IPS-18c (cell line): ENCODE measurements at regions not wholly inside any gene's neighbourhood (a gene's known extent, or its start where the extent isn't known, plus 50 kb on each side); places are given as distances from the start of the nearest gene placed in this dataset.

Experiments used
- H3K4me3 ChIP-seq: 2 replicates; pipeline ENCODE4 v1.7.0; 2013; ENCODE audit warnings: low read depth, mild to moderate bottlenecking, low read length, moderate library complexity; ENCODE audit not compliant: insufficient read depth
- H3K9me3 ChIP-seq: one replicate; pipeline ENCODE4 v1.6.1; 2013; ENCODE audit warnings: mild to moderate bottlenecking, low read length, moderate library complexity; ENCODE audit not compliant: control insufficient read depth, insufficient read depth

DNA sequence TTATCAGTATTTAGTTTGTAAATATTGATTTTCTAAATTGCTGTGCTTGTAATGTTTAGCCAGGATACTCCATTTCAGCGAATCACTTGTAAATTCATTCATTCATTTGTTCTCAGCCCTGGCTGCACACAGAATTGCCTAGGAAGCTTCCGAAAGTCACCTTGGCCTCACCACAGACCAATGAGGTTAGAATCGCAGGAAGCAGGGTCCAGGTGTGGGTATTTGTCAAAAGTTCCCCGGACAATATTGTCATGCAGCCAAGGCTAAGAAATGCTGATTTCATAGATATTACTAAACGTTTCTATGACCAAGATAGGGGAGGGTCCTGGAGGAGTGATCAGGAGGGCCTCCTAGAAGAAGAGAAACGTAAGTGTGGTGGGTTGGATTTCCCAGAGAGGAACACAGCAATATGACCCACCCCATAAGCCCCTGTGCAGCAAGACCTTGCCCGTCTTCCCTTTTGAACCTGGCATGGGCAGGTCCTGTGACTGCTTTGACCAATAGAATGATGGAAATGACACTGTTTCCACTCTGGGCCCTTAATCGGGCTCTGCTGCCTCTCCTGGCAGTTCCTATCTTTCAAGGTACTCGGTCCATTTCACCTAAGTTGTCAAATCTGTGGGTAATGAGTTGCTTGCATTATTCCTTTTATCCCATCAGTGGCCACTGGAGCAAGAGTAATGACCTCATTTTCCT, 238.7 kb downstream of the FOXL1 start:
- H3K4me3 ChIP-seq, result no peak overlapping the region
- H3K9me3 ChIP-seq, result no peaks in the 10 kb centered on the region

DNA sequence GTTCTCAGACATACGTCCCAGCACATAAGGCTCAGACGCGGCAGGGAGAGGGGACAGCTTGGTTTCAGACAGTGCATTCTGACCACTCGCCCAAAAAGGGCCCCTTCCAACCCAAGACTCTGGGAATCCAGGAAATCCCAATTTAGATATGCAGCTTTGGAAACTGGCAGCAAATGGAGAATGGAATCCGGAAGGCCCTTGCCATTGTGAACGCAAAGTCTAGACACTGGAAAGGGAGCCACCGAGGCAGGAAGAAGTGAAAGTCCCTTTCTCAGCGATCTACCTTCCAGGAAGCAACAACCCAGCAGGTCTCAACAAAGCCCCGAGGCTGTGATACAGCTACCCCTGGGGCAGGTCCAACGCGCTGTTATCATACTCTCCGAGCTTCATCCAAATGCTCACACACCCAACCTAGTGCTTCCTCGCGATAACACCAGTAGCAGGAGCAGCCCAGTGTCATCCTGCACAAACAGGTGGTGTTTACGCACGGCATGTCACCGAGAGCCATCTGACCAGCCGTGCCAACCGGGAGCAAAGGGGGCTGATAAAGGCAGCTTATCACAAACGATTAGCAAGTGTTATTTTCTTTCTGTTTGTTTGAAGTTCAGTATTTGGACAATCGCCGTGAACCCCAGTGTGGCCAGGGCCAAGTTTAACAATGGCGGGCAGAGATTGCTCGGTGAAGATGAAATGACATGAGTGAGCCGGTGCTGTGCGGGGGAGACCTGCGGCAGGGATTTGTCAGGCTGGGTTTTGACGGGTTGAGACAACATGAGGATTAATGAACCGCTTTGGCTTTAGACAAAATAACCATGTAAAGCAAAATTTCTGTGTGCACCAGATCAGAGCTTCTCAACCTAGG, 240.6 kb downstream of the FOXL1 start:
- no peaks in the 10 kb centered on the region for H3K9me3 ChIP-seq
- no peak overlapping the region for H3K4me3 ChIP-seq

GRCh38 chr16:86819533-86819892, 241.2 kb downstream of the FOXL1 start:
- Histone ChIP-seq H3K4me3 (no peak overlapping the region), H3K9me3 (no peaks in the 10 kb centered on the region)

DNA sequence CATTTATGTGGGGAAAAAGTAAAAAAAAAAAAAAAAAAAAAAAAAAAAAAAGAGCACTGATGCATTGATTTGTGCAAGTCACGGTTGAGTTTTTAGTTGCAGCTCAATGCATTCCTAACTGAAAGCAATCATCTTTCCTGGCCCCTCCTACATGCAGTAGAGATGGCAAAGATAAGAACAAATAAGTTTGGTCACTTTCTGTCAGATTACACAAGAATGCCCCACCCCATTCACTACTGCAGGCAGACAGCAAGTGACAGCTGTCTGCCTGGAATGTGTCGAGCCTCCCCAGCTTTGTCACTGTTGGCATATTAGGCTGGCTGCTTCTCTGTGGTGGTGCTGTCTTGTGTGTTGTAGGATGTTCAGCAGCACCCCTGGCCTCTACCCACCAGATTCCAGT, 243.5 kb downstream of the FOXL1 start:
- no peaks in the 10 kb centered on the region for H3K9me3 ChIP-seq
- no peak overlapping the region for H3K4me3 ChIP-seq

DNA sequence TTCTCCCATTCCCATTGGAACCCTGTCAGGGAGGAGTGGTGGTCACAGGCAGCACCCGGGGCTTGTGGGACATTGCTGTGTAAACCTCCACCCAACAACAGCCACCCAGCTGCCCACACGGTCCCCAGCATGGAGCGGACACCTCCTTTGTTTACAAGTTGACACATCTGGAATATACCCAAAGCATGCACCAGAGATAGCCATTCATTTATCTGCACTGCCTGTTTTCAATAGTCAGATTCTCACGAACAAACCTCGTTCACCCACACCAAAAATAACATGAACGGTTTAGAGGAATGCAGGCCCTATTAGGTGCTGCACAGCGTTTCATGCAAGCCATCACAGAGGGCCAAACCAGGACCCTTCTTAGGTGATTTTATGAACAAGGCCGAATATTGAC, 244.8 kb downstream of the FOXL1 start:
- H3K9me3 ChIP-seq, result no peaks in the 10 kb centered on the region
- H3K4me3 ChIP-seq, result no peak overlapping the region

DNA sequence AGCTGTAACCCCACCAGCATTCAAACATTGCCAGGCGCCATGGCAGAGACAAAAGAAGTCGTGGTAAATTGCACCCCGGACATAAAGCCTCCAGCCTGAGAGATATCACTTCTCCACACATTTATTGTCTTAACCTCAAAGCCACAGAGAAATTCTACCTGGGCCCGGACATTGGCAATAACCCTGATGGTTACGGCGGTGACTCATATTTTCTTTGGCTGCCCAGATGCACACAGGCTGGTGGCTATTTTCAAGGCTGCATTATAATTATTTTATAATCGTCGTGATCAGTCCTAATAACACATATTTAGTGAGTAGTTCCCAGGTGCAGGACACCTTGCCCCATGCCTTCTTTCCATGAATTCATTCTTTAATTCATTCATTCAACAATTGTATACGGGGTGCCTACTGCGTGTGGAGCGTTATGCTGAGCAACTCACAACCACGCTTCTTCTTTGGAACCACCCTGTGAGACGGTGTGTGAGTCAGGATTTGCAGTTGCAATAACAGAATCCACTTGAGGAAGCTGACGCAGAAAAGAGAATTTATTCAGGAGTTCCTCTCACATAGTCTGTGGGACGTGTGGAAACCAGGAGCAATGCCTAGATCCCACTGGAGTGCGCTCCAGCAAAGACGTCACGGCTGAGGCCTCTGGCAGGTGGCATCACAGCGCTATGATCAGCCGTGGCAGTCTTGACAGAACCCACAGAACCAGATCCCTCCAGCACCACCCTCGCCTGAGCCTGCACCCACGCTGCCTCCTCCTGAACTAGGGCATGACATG, 245.7 kb downstream of the FOXL1 start:
- Histone ChIP-seq H3K4me3 (no peak overlapping the region), H3K9me3 (no peaks in the 10 kb centered on the region)

GRCh38 chr16:86824751-86825296, 246.5 kb downstream of the FOXL1 start:
- Histone ChIP-seq H3K9me3 (no peaks in the 10 kb centered on the region), H3K4me3 (no peak overlapping the region)

DNA sequence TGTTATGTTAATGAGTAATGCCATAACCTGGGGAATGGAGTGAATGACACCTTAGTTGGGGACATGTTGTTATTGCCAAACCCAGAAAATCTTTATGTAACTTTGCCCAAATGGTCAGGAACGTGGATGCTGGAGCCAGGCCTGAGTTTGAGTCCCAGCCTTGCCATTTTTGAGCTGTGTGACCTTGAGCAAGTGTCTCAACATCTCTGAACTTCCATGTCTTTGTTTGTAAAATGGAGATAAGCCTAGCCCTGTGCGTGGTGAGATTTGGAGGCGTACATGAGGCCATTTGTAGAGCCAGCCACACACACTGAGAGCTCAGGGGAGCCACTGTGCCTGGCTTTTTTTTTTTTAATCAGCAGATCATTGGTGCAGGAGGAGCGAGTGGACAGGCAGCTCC, 247.3 kb downstream of the FOXL1 start:
- Histone ChIP-seq H3K9me3 (no peaks in the 10 kb centered on the region), H3K4me3 (no peak overlapping the region)

DNA sequence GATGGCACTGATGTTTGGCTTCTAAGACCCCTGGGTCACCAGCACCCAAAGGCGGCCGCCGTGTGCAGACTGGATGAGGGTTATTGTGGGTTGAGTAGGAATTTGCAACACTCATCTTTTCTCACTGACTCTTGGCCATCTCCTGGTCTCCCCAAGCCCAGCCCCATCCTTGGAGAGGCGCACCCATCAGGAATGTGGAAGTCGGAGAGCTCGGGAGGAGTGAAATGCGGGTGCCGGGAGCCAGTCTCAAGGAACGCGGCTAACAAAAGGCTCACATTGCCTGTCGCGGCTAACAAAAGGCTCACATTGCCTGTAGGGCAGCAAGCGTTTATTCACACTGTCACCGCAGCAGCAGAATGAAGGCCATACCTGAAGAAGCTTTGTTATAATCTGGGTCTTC, 248.6 kb downstream of the FOXL1 start:
- no peaks in the 10 kb centered on the region for H3K9me3 ChIP-seq

DNA sequence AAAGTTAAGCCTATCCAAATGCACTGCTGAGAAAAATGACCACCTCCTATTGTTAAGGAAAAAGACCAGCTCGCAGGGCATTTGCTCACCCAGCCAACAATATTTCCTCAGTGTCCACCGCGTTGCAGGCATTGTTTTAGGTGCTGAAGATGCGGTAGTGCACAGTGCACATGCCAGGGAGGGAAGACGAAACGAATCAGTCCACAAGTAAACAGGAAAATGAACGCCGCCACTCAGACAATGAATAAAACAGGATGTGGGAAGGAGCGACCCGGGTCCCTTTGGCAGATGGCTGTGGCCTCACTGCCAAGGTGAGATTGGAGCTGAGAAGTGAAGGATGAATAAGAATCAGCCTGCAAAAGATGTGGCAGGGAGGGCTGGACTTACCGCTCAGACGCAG, 249.2 kb downstream of the FOXL1 start:
- Histone ChIP-seq H3K4me3 (no peak overlapping the region), H3K9me3 (no peaks in the 10 kb centered on the region)

More for the DNA sequence above, 248.6 kb downstream of the FOXL1 start:
- H3K4me3 ChIP-seq, result no peak overlapping the region

GRCh38 chr16:86828202-86828601, 249.9 kb downstream of the FOXL1 start:
- H3K9me3 ChIP-seq, result no peaks in the 10 kb centered on the region
- no peak overlapping the region for H3K4me3 ChIP-seq

DNA sequence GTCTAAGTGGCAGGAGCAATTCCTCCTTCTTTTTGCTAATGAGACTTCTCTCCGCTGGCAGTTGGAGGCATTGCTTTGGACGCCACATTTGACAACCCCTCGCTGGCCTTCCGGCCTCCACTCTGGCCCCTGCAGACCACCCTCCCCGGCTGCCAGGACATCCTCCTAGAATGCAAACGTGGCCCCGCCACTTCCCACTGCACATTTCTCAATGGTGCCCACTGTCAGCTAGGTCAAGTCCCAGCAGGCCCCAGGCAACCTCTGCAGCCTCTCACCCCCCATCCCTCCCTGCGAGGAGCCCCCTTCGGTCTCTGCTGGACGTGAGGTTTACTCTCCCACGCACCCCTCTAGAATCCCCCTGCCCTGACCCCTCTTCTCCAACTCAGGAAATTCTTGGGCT, 250.3 kb downstream of the FOXL1 start:
- no peaks in the 10 kb centered on the region for H3K9me3 ChIP-seq
- no peak overlapping the region for H3K4me3 ChIP-seq

DNA sequence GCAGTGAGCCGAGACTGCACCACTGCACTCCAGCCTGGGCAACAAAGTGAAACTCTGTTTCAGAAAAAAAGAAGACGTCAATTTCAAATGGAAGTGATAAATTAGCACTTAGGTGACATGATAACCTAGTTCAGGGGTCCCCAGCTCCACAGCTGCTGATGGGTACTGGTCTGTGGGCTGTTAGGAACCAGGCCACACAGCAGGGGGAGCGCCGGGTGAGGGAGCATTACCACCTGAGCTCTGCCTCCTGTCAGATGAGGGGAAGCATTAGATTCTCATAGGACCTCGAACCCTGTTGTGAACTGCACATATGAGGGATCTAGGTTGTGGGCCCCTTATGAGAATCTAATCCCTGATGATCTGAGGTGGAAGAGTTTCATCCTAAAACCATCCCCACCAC, 253.0 kb downstream of the FOXL1 start:
- Histone ChIP-seq H3K4me3 (no peak overlapping the region), H3K9me3 (no peaks in the 10 kb centered on the region)

DNA sequence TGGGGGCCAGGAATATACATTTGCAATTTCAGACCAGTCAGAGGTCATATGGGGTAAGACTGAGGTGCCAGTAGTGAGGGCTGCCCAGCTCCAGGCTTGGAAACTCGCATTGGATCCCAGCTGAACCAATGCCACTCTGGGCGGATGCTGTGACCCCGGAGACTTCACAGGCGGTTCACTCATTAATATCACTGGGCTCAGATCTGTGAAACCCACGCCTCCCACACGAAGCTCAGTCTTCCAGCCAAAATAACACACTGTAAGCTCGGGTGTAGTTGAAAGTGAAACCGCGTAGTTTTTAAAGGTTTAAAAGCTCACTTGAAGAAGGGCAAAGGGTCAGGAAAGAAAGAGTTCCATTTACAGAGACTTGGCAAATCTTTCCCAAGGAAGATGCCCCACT, 254.8 kb downstream of the FOXL1 start:
- no peak overlapping the region for H3K4me3 ChIP-seq
- H3K9me3 ChIP-seq, result no peaks in the 10 kb centered on the region

- H3K9me3 ChIP-seq, result no peaks in the 10 kb centered on the region
- H3K4me3 ChIP-seq, result no peak overlapping the region
Observed at GRCh38 chr16:86834451-86835035, 256.2 kb downstream of the FOXL1 start.

- no peaks in the 10 kb centered on the region for H3K9me3 ChIP-seq
- no peak overlapping the region for H3K4me3 ChIP-seq
Observed at GRCh38 chr16:86835982-86836381, 257.6 kb downstream of the FOXL1 start.

DNA sequence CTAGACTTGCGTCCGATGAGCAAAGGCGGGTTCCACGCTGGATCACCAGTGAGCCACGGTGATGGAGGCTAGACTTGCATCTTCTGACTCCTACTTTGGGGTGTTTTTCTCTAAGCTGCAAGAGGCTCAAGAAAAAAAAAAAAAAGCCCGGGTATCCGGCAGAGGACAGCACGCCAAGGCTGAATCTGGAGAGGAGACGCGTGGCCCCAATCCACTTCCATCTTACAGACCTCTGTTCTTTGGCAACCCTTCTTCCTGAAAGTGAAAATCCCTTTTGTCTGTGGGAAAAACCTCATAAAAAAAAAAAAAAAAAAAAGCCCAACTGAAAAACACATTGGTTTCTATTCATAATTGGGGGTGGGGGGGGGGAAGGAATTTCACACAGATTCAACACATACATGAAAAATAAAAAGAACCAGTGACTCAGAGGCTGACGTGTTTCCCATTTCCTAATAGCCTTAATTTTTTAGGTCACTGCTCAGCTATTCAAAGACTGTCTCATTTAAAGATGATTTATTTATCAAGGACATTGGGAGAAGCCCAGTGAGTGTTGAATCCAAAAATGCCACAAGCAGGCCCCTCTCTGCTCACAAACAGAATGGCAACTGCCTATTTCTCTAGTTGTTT, 258.3 kb downstream of the FOXL1 start:
- Histone ChIP-seq H3K9me3 (no peaks in the 10 kb centered on the region), H3K4me3 (no peak overlapping the region)
